AG09319 (cell line): ENCODE measurements at regions not wholly inside any gene's neighbourhood (a gene's known extent, or its start where the extent isn't known, plus 50 kb on each side); places are given as distances from the start of the nearest gene placed in this dataset.
"Not testable (repeated sequence)": the region's sequence is repeated elsewhere in the genome, so short reads cannot be mapped to it uniquely, and the experiment has no call there.

ENCODE experiments used
- DNase-seq: peaks from one replicate; pipeline ENCODE4 v3.0.0-alpha.2; 2010; ENCODE audit warnings: low read depth; ENCODE audit errors: extremely low read depth
- TF ChIP-seq, protein P1 (sequence below): IDR thresholded peaks from 2 replicates; pipeline ENCODE4 v1.5.1; 2011; ENCODE audit warnings: low read depth, mild to moderate bottlenecking, inconsistent platforms, low read length, moderate library complexity

DNA sequence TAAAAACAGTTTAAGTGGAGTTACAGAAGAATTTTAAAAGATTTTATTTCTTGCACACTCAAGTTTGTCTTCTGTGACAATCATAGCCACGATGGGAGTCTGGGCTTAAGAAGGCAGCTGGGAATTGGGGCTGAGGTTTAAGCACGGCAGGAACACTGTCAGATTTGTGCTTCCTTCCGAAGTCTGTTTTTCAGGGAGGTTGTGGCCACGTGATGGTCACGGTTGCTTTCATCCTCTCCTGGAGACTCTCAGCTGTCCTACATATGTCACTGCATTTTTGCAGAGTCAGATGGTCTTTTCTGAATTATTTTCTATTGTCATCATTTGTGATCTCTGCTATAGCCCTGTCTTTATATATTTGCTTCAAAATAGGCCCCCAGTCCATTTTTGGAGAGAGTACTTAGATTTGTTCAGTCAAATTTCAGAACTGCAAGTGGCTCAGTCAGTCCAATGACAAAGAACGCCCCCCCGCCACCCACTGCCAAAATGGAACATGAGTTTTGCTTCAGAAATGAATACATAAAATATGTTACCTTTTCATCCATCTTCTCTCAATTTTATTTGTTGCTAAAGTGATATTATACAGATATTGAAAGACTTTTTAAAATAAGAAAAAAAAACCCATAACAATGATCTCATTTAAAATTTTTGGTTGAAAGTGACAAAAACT lies 111.8 kb upstream of the ZFP64 start:
- no peak for DNase-seq
- TF ChIP-seq, protein P1, sequence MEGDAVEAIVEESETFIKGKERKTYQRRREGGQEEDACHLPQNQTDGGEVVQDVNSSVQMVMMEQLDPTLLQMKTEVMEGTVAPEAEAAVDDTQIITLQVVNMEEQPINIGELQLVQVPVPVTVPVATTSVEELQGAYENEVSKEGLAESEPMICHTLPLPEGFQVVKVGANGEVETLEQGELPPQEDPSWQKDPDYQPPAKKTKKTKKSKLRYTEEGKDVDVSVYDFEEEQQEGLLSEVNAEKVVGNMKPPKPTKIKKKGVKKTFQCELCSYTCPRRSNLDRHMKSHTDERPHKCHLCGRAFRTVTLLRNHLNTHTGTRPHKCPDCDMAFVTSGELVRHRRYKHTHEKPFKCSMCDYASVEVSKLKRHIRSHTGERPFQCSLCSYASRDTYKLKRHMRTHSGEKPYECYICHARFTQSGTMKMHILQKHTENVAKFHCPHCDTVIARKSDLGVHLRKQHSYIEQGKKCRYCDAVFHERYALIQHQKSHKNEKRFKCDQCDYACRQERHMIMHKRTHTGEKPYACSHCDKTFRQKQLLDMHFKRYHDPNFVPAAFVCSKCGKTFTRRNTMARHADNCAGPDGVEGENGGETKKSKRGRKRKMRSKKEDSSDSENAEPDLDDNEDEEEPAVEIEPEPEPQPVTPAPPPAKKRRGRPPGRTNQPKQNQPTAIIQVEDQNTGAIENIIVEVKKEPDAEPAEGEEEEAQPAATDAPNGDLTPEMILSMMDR: no peak

GRCh38 chr20:52302736-52303135 lies 111.2 kb upstream of the ZFP64 start:
- no peak for DNase-seq
- TF ChIP-seq, protein P1: no peak

- DNase-seq: not testable (repeated sequence)
Measured at GRCh38 chr20:52302051-52302450, 110.5 kb upstream of the ZFP64 start.

- DNase-seq: no peak
- TF ChIP-seq, protein P1: no peak
Measured at GRCh38 chr20:52295556-52295955, 104.0 kb upstream of the ZFP64 start.

GRCh38 chr20:52294106-52294628 lies 102.6 kb upstream of the ZFP64 start:
- DNase-seq: no peak
- TF ChIP-seq, protein P1: no peak

- DNase-seq: no peak
- TF ChIP-seq, protein P1: no peak
Measured at GRCh38 chr20:52291109-52291508, 99.5 kb upstream of the ZFP64 start.

GRCh38 chr20:52290569-52290968 lies 99.0 kb upstream of the ZFP64 start:
- no peak for DNase-seq
- TF ChIP-seq, protein P1: no peak
